Left hindlimb (tissue), 1 donor: ENCODE measurements at regions not wholly inside any gene's neighbourhood (a gene's known extent, or its start where the extent isn't known, plus 50 kb on each side); places are given as distances from the start of the nearest gene placed in this dataset.
A peak's percentile ranks its signal among the peaks of the same experiment; 100 is the strongest.
"Not testable (repeated sequence)": the region's sequence is repeated elsewhere in the genome, so short reads cannot be mapped to it uniquely, and the experiment has no call there.

ENCODE experiments used
- DNase-seq: peaks from one replicate; pipeline ENCODE4 v3.0.0-alpha.2; 2018

DNA sequence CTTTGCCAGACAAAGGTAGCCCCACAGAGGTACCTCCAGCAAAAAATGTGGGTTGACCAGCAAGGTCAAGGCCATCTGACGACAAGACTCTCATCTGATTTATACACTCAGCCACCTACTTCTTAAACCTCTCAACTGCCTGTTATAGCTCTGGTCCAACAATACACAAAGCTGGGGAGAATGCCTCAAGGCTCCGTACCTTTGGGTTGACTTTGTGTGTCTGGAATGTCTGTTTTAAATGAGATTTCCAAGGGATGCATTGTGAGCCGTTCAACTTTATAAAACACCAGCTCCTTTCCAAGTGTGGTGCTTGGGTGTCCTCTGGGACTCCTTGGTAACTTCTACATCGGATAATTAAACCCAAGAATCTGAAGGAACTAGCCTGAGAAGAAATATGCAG is 167.0 kb upstream of the RPL34 start:
- no peak for DNase-seq

DNA sequence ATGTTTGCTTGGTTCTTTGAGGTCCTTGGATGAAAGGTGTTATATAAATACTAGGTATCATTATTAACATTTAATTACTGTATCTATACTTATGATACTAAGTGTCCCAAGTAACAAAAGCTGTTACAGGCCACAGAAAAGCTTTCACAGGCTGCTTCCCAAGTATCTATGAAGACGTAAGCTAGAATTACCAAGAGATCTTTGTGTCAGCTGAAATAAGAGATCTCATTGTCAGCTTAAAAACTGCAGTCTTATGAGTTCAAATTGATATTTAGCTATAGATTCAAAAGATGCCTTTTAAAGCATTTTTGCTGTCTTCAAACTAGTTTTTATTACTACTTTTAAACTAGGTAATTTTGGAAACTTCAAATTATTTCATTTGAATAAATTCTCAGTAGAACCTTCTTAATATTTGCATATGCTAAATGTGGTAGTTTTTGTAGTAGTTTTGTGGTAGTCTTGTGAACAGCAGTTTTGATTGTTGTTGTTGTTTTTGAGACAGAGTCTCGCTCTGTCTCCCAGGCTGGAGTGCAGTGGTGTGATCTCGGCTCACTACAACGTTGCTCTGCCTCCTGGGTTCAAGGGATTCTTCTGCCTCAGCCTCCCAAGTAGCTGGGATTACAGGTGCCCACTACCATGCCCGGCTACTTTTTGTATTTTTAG is 170.0 kb upstream of the RPL34 start:
- DNase-seq = no peak

- no peak for DNase-seq
These were observed 171.2 kb upstream of the RPL34 start for GRCh38 chr4:108449129-108449528.

DNA sequence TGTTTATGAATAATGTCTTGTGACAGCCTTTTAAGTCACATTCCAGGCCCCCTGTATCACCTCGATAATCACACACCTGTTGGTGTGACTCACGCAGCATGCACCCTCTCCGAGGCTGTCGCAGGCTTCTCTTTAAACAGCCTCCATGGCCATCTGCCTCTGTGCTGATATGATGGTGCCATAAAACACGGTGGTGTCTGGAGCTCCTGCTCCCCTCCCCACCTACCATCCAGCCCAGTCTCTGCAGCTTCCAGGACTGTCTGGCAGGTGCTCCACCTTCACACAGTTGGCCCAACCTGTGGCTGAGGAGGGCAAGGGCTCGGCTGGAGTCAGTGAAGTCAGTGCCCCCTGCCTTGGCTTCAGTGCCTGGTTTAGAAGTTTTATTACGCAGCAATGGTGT is 173.8 kb upstream of the RPL34 start:
- no peak for DNase-seq

DNA sequence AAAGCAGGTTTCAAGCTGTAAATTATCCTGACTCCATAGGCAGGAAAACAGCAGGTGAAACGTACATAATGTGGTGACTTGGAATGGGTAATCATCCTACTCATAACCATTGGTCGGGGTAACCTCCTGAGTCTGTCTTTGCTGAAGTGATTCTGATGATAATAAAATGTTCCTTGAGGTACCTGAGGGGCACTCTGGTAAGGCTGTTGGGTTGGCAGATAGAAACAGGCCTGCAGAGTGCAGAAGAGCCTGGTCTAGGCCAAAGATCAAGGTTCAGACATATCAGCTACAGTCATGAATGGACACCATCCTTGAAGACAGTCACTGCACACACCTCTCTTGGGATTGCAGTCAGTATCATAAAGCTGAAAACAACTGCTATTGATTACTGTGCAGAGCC is 174.7 kb upstream of the RPL34 start:
- DNase-seq = no peak

GRCh38 chr4:108443585-108443984 is 176.8 kb upstream of the RPL34 start:
- no peak for DNase-seq

DNA sequence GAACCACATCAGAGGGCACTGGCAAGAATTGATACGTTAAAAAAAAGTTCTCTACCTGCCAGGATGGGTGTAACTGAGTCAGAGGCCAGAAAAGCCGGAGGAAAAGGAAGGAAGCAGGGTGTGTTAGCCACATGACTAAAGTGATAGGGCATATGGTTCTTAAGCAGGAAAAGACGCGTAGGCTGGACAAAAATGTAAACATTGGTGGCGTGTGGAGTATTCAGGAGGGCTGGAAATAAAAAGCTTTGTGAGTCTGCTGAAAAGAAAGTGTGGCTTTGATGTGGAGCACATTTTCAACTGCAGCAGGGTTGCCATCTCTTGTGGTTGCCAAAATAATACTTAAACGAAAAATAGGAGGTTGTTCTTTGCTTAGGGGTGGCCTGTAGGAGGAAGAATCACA is 186.5 kb upstream of the RPL34 start:
- no peak for DNase-seq

DNA sequence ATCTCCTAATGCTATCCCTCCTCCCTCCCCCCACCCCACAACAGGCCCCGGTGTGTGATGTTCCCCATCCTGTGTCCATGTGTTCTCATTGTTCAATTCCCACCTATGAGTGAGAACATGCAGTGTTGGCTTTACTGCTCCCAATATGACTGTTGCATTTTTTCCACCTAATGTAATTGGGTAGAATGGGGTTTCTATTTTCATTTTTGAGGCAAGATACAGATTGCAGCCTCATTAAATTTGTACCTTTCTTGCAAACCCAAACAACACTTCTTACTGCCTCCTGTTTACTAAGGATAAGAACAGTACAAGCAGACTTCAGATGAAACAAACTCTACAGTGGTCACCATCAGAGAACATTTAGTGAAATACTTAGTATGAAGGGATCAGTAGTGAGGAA is 187.0 kb upstream of the RPL34 start:
- not testable (repeated sequence) for DNase-seq

DNA sequence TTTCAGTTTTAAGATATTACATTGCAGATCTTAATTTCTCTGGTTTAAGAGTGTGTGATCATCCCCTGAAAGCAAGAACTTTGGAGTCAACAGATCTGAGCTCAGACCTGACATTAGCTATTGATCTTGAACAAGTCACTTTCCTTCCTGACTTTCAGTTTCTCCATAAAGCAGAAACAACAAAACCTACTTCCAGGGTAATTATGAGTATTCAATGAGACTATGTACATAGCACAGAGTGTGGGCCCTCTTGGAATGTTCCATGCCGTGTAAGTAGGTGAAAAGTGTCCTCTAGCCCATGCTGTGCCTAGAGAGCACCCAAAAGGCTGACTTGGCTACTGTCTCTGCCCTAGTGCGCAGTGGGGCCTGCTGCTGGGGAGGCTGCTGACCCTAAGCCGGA is 188.0 kb upstream of the RPL34 start:
- no peak for DNase-seq

- DNase-seq = no peak
These were observed 188.4 kb upstream of the RPL34 start for GRCh38 chr4:108431986-108432385.

DNA sequence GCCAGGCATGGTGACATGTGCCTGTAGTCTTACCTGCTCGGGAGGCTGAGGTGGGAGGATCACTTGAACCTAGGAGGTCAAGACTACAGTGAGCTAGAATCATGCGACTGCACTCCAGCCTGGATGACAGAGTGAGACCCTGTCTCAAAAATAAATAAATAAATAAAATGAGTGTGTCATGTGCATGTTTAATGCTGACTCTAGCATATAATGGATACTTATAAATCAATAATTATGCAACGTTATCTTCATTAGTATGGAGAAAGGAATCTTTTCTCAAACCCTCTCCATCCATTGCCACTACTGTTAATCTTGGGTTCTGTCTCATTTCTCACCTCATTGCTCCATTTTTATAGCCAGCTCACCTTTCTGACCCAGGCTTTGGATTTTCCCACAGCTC is 189.5 kb upstream of the RPL34 start:
- no peak for DNase-seq

DNA sequence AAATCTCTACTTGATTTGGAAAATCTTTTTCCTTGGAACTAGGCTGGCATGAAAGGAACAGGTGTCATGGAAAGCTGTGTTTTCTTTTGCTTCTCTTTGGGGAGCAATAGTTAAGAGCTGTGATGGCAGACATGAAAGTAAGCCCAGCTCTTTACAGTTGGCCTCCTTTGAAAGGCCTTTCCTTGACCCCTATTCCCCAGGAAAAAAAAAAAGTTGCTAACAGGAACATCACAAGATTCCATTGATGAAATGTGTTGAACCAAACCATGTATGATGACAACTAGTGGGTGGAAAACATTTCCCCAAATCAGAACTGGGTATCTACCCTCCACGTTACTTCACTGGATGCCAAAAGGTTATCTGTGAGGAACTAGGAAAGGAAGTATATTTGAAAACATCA is 190.7 kb upstream of the RPL34 start:
- no peak for DNase-seq

- DNase-seq = no peak
These were observed 191.5 kb upstream of the RPL34 start for GRCh38 chr4:108428923-108429322.

- DNase-seq = no peak
These were observed 192.4 kb upstream of the RPL34 start for GRCh38 chr4:108427946-108428485.

DNA sequence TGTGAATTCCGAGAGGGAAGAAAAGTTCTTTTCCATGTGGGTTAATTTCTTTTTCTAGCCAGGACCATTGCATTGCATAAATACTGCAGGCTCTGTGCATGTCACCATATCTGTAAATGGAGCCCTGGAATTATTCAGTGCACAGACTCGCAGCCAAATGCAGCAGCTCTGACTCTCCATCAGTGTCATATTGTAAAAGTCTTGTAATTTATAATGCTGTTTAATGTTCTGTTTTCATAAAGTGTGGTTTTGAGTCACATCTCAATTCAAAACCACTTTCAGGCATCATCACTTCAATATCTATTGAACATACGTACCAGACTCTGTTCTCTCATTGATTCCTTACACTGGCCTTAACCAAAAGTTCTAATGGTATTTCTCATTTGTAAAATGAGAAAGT is 193.9 kb upstream of the RPL34 start:
- DNase-seq = no peak

DNA sequence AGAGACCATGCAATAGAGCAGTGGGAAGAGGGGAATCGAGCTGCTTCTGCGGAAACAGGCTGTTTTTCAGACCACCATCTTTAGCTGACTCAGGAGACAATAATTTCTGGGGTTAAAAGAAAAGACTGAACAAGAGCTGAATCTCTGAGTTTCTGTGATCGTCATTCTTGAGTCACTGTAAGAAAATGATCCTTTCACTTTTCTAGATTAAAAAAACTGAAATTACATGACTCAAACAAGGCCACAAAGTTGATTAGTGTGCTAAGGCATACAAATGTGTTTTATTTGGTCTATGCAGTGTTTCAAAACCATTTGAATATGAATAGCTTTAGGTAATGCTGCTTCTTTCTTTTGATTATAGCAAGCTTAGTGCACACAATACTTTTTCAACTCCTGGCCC is 194.4 kb upstream of the RPL34 start:
- DNase-seq = no peak

DNA sequence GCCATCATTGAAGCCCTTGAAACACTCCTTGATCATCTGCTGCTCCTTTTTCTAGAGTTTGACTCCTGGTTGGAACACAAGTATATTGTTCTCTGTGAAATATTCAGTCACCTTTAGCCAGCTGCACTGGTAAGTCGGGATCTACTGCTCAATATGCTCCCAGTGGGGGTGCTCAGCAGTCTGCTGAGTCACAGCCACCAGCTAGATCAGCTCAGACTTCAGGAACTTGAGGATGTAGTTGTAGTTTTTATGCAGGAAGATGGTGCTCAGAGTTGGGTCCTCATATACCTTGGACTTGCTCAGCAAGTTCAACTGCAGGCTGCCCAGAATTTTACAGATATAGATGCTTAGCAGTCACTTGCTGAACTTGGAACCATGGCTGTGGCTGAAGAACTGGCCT is 202.5 kb upstream of the RPL34 start:
- no peak for DNase-seq

DNA sequence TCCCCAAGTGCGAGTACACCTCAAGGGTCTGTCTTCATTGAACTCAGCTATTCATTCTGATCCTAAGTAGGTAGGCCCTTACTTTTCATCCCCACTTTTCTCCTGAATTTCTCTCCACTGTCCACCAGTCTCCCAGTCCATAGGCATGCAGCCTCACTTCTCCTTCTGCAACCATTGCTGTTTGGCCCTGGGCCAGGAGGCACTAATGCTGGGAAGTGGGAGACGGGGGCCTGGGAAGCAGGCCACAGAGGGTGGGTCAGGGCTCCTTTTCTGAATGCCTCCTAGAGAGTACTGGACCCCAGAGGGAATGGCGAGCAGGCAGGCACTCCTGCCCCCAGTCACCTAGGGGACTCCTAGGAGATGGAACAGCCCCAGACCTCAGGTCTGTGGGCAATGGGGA is 203.5 kb upstream of the RPL34 start:
- no peak for DNase-seq

DNA sequence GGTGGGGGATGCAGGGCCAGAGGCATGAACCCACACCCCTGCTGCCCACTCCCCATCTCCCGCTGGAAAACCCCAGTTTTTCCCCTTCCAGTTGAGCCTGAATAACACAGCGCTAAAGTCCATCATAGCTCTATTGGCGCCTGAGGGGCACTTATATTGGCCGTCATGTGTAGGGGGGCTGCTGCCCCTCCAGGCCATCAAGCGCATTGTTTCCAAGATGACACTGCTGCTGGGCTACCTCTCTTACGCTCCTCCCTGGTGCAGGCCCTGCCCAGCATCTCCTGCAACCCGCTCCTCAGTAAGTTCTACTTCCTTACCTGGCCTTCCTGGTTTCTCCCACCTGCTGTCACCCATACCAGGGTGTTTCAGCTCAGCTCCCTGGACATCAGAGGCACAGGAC is 205.0 kb upstream of the RPL34 start:
- no peak for DNase-seq

DNA sequence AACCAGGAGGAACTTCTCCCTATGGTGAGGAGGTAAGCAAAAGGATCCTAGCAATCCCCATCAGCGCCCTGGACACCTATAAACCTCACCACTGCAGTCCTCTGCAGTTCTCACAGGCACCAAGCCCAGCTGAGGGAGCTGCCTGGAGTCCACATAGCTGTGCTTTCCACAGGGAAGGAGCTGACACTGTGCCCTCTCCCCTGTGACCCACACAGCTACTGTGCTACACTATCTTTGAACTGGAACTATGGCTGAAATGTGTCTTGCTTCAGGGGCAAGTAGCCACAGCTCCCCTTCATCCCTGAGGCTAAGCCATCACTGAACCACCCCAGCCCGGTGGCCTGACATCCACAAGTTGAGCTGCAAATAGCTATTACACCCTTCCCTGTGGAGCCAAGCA is 208.5 kb upstream of the RPL34 start:
- no peak for DNase-seq

DNA sequence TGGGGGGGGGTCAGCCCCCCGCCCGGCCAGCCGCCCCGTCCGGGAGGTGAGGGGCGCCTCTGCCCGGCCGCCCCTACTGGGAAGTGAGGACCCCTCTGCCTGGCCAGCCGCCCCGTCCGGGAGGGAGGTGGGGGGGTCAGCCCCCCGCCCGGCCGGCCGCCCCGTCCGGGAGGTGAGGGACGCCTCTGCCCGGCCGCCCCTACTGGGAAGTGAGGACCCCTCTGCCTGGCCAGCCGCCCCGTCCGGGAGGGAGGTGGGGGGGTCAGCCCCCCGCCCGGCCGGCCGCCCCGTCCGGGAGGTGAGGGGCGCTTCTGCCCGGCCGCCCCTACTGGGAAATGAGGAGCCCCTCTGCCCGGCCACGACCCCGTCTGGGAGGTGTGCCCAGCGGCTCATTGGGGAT is 210.7 kb upstream of the RPL34 start:
- not testable (repeated sequence) for DNase-seq

- DNase-seq = no peak
These were observed 214.8 kb upstream of the RPL34 start for GRCh38 chr4:108405586-108405985.

DNA sequence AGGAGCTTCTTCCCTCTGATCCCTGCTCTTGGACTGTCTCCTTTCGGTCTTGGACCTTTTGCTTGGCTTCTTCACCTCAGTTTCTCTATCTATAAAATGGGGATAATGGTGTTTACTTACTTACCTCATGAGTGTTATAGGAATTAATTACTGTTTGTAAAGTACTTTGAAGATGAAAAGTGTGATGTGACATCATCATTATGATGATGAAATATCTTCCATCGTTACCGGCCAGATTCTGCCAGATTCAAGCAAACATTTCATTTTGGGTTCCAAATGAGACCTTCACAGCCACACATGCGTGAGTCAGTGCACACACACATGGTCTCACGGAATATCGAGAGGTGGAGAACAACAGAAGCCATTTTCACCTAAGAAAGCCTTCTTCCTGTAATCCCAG is 220.1 kb upstream of the RPL34 start:
- DNase-seq = no peak

- DNase-seq = peak; percentile 58
These were observed 220.6 kb upstream of the RPL34 start for GRCh38 chr4:108399610-108400265.

DNA sequence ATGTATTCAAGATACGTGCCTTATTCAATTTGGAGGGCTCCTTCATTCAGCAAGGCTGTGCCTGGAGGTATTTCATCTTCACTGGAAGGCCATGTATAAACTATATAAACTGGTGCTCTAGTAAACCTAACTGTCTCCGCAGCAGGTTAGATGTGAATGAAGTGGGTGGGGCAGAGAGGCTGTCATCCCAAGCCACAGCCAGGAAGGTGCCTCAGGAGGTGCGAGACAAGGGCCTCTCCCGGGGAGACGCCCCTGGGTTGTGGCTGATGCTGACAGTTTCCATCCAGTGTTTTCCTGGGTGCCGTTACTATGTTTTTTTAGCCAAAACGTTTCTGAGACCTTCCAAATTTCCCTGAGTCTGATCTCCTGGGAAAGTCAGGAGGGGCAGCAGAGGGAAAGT is 221.5 kb upstream of the RPL34 start:
- no peak for DNase-seq
